Trophoblast cell (in vitro differentiated cells and primary cell): ENCODE measurements at regions not wholly inside any gene's neighbourhood (a gene's known extent, or its start where the extent isn't known, plus 50 kb on each side); places are given as distances from the start of the nearest gene placed in this dataset.

Source experiments
- DNase-seq, 2 donors: peaks; one replicate each; pipeline ENCODE4 v3.0.0-alpha.2; 2016
- H2AFZ ChIP-seq: 2 replicates; pipeline ENCODE4 v1.6.1; 2013; ENCODE audit warnings: low read length, moderate library complexity, mild to moderate bottlenecking; ENCODE audit not compliant: insufficient read depth, poor library complexity
- H2AK5ac ChIP-seq: 2 replicates; pipeline ENCODE4 v1.6.1; 2013; ENCODE audit warnings: mild to moderate bottlenecking, low read length
- H2BK120ac ChIP-seq: 2 replicates; pipeline ENCODE4 v1.6.1; 2013; ENCODE audit warnings: low read length, mild to moderate bottlenecking, moderate library complexity; ENCODE audit not compliant: insufficient read depth, poor library complexity
- H2BK12ac ChIP-seq: 2 replicates; pipeline ENCODE4 v1.6.1; 2013; ENCODE audit warnings: mild to moderate bottlenecking, low read length, moderate library complexity
- H2BK5ac ChIP-seq: 2 replicates; pipeline ENCODE4 v1.6.1; 2013; ENCODE audit warnings: low read length, low read depth, moderate library complexity, mild to moderate bottlenecking; ENCODE audit not compliant: poor library complexity
- H3K14ac ChIP-seq: 2 replicates; pipeline ENCODE4 v1.6.1; 2013; ENCODE audit warnings: mild to moderate bottlenecking, low read length
- H3K18ac ChIP-seq: 2 replicates; pipeline ENCODE4 v1.6.1; 2013; ENCODE audit warnings: mild to moderate bottlenecking, low read length
- H3K23ac ChIP-seq: 2 replicates; pipeline ENCODE4 v1.6.1; 2013; ENCODE audit warnings: low read length
- H3K27ac ChIP-seq: 2 replicates; pipeline ENCODE4 v1.5.1; 2013; ENCODE audit warnings: low read depth, mild to moderate bottlenecking, inconsistent platforms, low read length, moderate library complexity
- H3K27me3 ChIP-seq: 2 replicates; pipeline ENCODE4 v1.6.1; 2013; ENCODE audit warnings: inconsistent platforms, mild to moderate bottlenecking, low read length, moderate library complexity; ENCODE audit not compliant: insufficient read depth
- H3K36me3 ChIP-seq, 2 experiments: 1 replicate in 1 of 2; 2 replicates in 1 of 2; pipeline ENCODE4 v1.6.1; 2013; ENCODE audit warnings: low read length in 2 of 2, mild to moderate bottlenecking in 2 of 2, moderate library complexity in 1 of 2; ENCODE audit not compliant: insufficient read depth in 2 of 2, control insufficient read depth in 1 of 2
- H3K4ac ChIP-seq: 2 replicates; pipeline ENCODE4 v1.6.1; 2013; ENCODE audit warnings: low read depth, mild to moderate bottlenecking, low read length, moderate library complexity
- H3K4me1 ChIP-seq, 2 experiments: 1 replicate in 1 of 2; 2 replicates in 1 of 2; pipeline ENCODE4 v1.6.1; 2013; ENCODE audit warnings: low read length in 2 of 2, mild to moderate bottlenecking in 2 of 2, moderate library complexity in 1 of 2; ENCODE audit not compliant: insufficient read depth in 2 of 2, control insufficient read depth in 1 of 2
- H3K4me2 ChIP-seq: 2 replicates; pipeline ENCODE4 v1.6.1; 2013; ENCODE audit warnings: inconsistent platforms, mild to moderate bottlenecking, low read length, moderate library complexity
- H3K4me3 ChIP-seq: 2 replicates; pipeline ENCODE4 v1.5.1; 2013; ENCODE audit warnings: mild to moderate bottlenecking, low read depth, low read length, inconsistent platforms
- H3K79me1 ChIP-seq: one replicate; pipeline ENCODE4 v1.6.1; 2013; ENCODE audit warnings: low read length
- H3K79me2 ChIP-seq: 2 replicates; pipeline ENCODE4 v1.6.1; 2013; ENCODE audit warnings: low read length, mild to moderate bottlenecking; ENCODE audit not compliant: control insufficient read depth, insufficient read depth, poor library complexity
- H3K9ac ChIP-seq: 2 replicates; pipeline ENCODE4 v1.6.1; 2013; ENCODE audit warnings: mild to moderate bottlenecking, low read length
- H3K9me3 ChIP-seq: 2 replicates; pipeline ENCODE4 v1.6.1; 2013; ENCODE audit warnings: low read depth, mild to moderate bottlenecking, control low read depth, inconsistent platforms, low read length; ENCODE audit not compliant: insufficient read depth
- H4K12ac ChIP-seq: 2 replicates; pipeline ENCODE4 v1.6.1; 2013; ENCODE audit warnings: low read depth, mild to moderate bottlenecking, low read length, moderate library complexity
- H4K8ac ChIP-seq: 2 replicates; pipeline ENCODE4 v1.6.1; 2013; ENCODE audit warnings: low read depth, mild to moderate bottlenecking, low read length, moderate library complexity
- H4K91ac ChIP-seq: one replicate; pipeline ENCODE4 v1.6.1; 2013; ENCODE audit warnings: low read depth, mild to moderate bottlenecking, low read length, moderate library complexity
- WGBS: extraction: QIAGEN DNeasy Blood & Tissue Kit; methylation state at CpG from one replicate; pipeline ENCODE4 v1.1.7; 2013; ENCODE audit warnings: missing lambda C conversion rate; ENCODE audit not compliant: insufficient read length, insufficient coverage; ENCODE audit errors: extremely low coverage; 5-methylcytosine and 5-hydroxymethylcytosine counted together

GRCh38 chr17:79216391-79216790 lies 141.8 kb downstream of the ENGASE start:
- Histone ChIP-seq H4K8ac (no peak overlapping the region), H3K14ac (no peak overlapping the region), H3K4ac (no peak overlapping the region), H3K79me2 (no peaks in the 10 kb centered on the region), H3K4me3 (no peak overlapping the region), H4K91ac (no peak overlapping the region), H3K9me3 (no peaks in the 10 kb centered on the region), H3K27ac (no peak overlapping the region), H2BK120ac (no peak overlapping the region), H2AFZ (no peak overlapping the region), H3K23ac (no peak overlapping the region), H4K12ac (no peak overlapping the region), H3K27me3 (peaks cover 13% of the 10 kb centered on the region), H3K18ac (no peak overlapping the region), H3K4me1 (peaks cover 3% of the 10 kb centered on the region in 2 experiments), H3K4me2 (no peak overlapping the region), H3K9ac (no peak overlapping the region), H2BK12ac (no peak overlapping the region), H2BK5ac (no peak overlapping the region), H2AK5ac (no peak overlapping the region), H3K79me1 (no peaks in the 10 kb centered on the region), H3K36me3 (no peaks in the 10 kb centered on the region)
- WGBS = no CpG with 5 or more reads among the region's 6 CpGs
- DNase-seq = no peak

GRCh38 chr17:79215631-79216030 lies 141.0 kb downstream of the ENGASE start:
- Histone ChIP-seq H4K12ac (no peak overlapping the region), H2BK120ac (no peak overlapping the region), H3K4me1 (peaks cover 3% of the 10 kb centered on the region in 2 experiments), H3K4me3 (no peak overlapping the region), H3K4me2 (no peak overlapping the region), H3K79me2 (no peaks in the 10 kb centered on the region), H2AK5ac (no peak overlapping the region), H3K23ac (no peak overlapping the region), H3K79me1 (no peaks in the 10 kb centered on the region), H3K9ac (no peak overlapping the region), H3K14ac (no peak overlapping the region), H3K27ac (no peak overlapping the region), H2AFZ (no peak overlapping the region), H3K9me3 (no peaks in the 10 kb centered on the region), H3K4ac (no peak overlapping the region), H3K27me3 (peaks cover 6% of the 10 kb centered on the region), H2BK12ac (no peak overlapping the region), H2BK5ac (no peak overlapping the region), H3K36me3 (no peaks in the 10 kb centered on the region), H4K8ac (no peak overlapping the region), H3K18ac (no peak overlapping the region), H4K91ac (no peak overlapping the region)
- no peak for DNase-seq
- no CpG with 5 or more reads among the region's 13 CpGs for WGBS

GRCh38 chr17:79214940-79215604 lies 140.4 kb downstream of the ENGASE start:
- no peak overlapping the region for H2BK12ac ChIP-seq
- no peak overlapping the region for H3K18ac ChIP-seq
- no CpG with 5 or more reads among the region's 20 CpGs for WGBS
- H3K4me1 ChIP-seq = peaks cover 3% of the 10 kb centered on the region in 2 experiments
- H3K27me3 ChIP-seq = peaks cover under 1% of the 10 kb centered on the region
- no peak overlapping the region for H2BK5ac ChIP-seq
- H2BK120ac ChIP-seq = no peak overlapping the region
- no peak overlapping the region for H3K4me3 ChIP-seq
- no peak overlapping the region for H4K91ac ChIP-seq
- H2AK5ac ChIP-seq = no peak overlapping the region
- no peak overlapping the region for H3K4ac ChIP-seq
- H4K8ac ChIP-seq = no peak overlapping the region
- no peaks in the 10 kb centered on the region for H3K9me3 ChIP-seq
- no peaks in the 10 kb centered on the region for H3K36me3 ChIP-seq
- no peak overlapping the region for H2AFZ ChIP-seq
- no peak overlapping the region for H4K12ac ChIP-seq
- DNase-seq = no peak
- H3K79me1 ChIP-seq = no peaks in the 10 kb centered on the region
- no peaks in the 10 kb centered on the region for H3K79me2 ChIP-seq
- H3K27ac ChIP-seq = no peak overlapping the region
- H3K23ac ChIP-seq = no peak overlapping the region
- H3K14ac ChIP-seq = no peak overlapping the region
- no peak overlapping the region for H3K9ac ChIP-seq
- no peak overlapping the region for H3K4me2 ChIP-seq

- Histone ChIP-seq H3K23ac (no peak overlapping the region), H4K91ac (no peak overlapping the region), H3K4ac (no peak overlapping the region), H3K14ac (no peak overlapping the region), H2BK12ac (no peak overlapping the region), H2BK120ac (no peak overlapping the region), H3K79me1 (no peaks in the 10 kb centered on the region), H4K8ac (no peak overlapping the region), H3K79me2 (no peaks in the 10 kb centered on the region), H3K27ac (no peak overlapping the region), H3K27me3 (no peaks in the 10 kb centered on the region), H3K9me3 (no peaks in the 10 kb centered on the region), H2BK5ac (no peak overlapping the region), H2AFZ (no peak overlapping the region), H3K36me3 (no peaks in the 10 kb centered on the region), H3K4me1 (peaks cover 3% of the 10 kb centered on the region in 2 experiments), H3K9ac (no peak overlapping the region), H4K12ac (no peak overlapping the region), H3K4me3 (no peak overlapping the region), H3K4me2 (no peak overlapping the region), H3K18ac (no peak overlapping the region), H2AK5ac (no peak overlapping the region)
- WGBS = no CpG with 5 or more reads among the region's 4 CpGs
- DNase-seq = no peak
These were observed 139.8 kb downstream of the ENGASE start for GRCh38 chr17:79214459-79214858.
